HEK293 (cell line): ENCODE measurements at regions not wholly inside any gene's neighbourhood (a gene's known extent, or its start where the extent isn't known, plus 50 kb on each side); places are given as distances from the start of the nearest gene placed in this dataset.

Experiments used
- CTCF ChIA-PET: fragments of 350-600 bp; formaldehyde crosslinking; extraction: SDS; loops from one replicate; lab custom pipeline; 2021; ENCODE audit warnings: antibody characterized with exemption; lab: Yijun Ruan, JAX
- POLR2A ChIA-PET: fragments of 300-600 bp; formaldehyde crosslinking; extraction: SDS; loops from one replicate; lab custom pipeline; 2020; ENCODE audit warnings: antibody characterized with exemption, inconsistent platforms; lab: Yijun Ruan, JAX
- H3K27ac ChIP-seq: fragments of 200-500 bp; sonication (Bioruptor generic); 2 replicates; pipeline ENCODE4 v1.5.1; 2014; ENCODE audit warnings: low read depth, low read length, control low read depth, inconsistent platforms; ENCODE audit errors: extremely low read depth
- H3K36me3 ChIP-seq, 2 experiments: fragments of 200-500 bp in 1 of 2; sonication (Bioruptor generic) in 1 of 2; 1 replicate in 1 of 2; 2 replicates in 1 of 2; pipeline ENCODE4 v1.5.1; 2014 to 2017; ENCODE audit warnings: inconsistent platforms in 2 of 2, low read length in 2 of 2; ENCODE audit not compliant: control insufficient read depth in 2 of 2, insufficient read depth in 1 of 2
- H3K4me1 ChIP-seq: fragments of 200-500 bp; sonication (Bioruptor generic); 2 replicates; pipeline ENCODE4 v1.5.1; 2014; ENCODE audit warnings: mild to moderate bottlenecking, low read length, inconsistent platforms; ENCODE audit not compliant: control insufficient read depth, insufficient read depth
- H3K4me3 ChIP-seq: 2 replicates; pipeline ENCODE4 v1.5.1; 2011; ENCODE audit warnings: low read depth, mild to moderate bottlenecking, control low read depth, low read length, moderate library complexity
- H3K9me3 ChIP-seq: fragments of 200-500 bp; sonication (Bioruptor generic); 2 replicates; pipeline ENCODE4 v1.5.1; 2014; ENCODE audit warnings: low read depth, low read length, inconsistent platforms; ENCODE audit not compliant: control insufficient read depth, insufficient read depth
- AEBP2 ChIP-seq: fragments of 450-650 bp; formaldehyde crosslinking; IDR thresholded peaks from 2 replicates; pipeline ENCODE4 v1.5.1; 2016; ENCODE audit warnings: missing biosample characterization, missing genetic modification characterization, borderline replicate concordance
- KLF1 ChIP-seq: fragments of 450-650 bp; formaldehyde crosslinking; IDR thresholded peaks from 2 replicates; pipeline ENCODE4 v1.5.1; 2016; ENCODE audit warnings: missing biosample characterization, missing genetic modification characterization
- KLF8 ChIP-seq: fragments of 450-650 bp; formaldehyde crosslinking; IDR thresholded peaks from 2 replicates; pipeline ENCODE4 v1.5.1; 2016; ENCODE audit warnings: missing biosample characterization, missing genetic modification characterization
- PRDM6 ChIP-seq: fragments of 450-650 bp; formaldehyde crosslinking; IDR thresholded peaks from 2 replicates; pipeline ENCODE4 v1.5.1; 2017; ENCODE audit warnings: missing biosample characterization, missing genetic modification characterization
- YY2 ChIP-seq: fragments of 450-650 bp; formaldehyde crosslinking; IDR thresholded peaks from 2 replicates; pipeline ENCODE4 v1.5.1; 2016; ENCODE audit warnings: missing biosample characterization, missing genetic modification characterization
- ZBTB49 ChIP-seq: fragments of 450-650 bp; formaldehyde crosslinking; IDR thresholded peaks from 2 replicates; pipeline ENCODE4 v1.5.1; 2016; ENCODE audit warnings: missing biosample characterization, missing genetic modification characterization, low read depth
- ZNF121 ChIP-seq: fragments of 450-650 bp; formaldehyde crosslinking; IDR thresholded peaks from 2 replicates; pipeline ENCODE4 v1.5.1; 2016; ENCODE audit warnings: missing biosample characterization, missing genetic modification characterization
- ZNF148 ChIP-seq: fragments of 450-650 bp; formaldehyde crosslinking; IDR thresholded peaks from 2 replicates; pipeline ENCODE4 v1.5.0; 2017; ENCODE audit warnings: missing biosample characterization, missing genetic modification characterization, borderline replicate concordance
- ZNF169 ChIP-seq: fragments of 450-650 bp; formaldehyde crosslinking; IDR thresholded peaks from 2 replicates; pipeline ENCODE4 v1.5.1; 2016; ENCODE audit warnings: missing biosample characterization, missing genetic modification characterization
- ZNF221 ChIP-seq: fragments of 450-650 bp; formaldehyde crosslinking; IDR thresholded peaks from 2 replicates; pipeline ENCODE4 v1.5.1; 2017; ENCODE audit warnings: missing biosample characterization, missing genetic modification characterization, borderline replicate concordance
- ZNF398 ChIP-seq: fragments of 450-650 bp; formaldehyde crosslinking; IDR thresholded peaks from 2 replicates; pipeline ENCODE4 v1.5.1; 2017; ENCODE audit warnings: missing biosample characterization, missing genetic modification characterization
- ZNF521 ChIP-seq: fragments of 450-650 bp; formaldehyde crosslinking; IDR thresholded peaks from 2 replicates; pipeline ENCODE4 v1.5.1; 2017; ENCODE audit warnings: missing biosample characterization, mild to moderate bottlenecking, missing genetic modification characterization
- ZNF530 ChIP-seq: fragments of 450-650 bp; formaldehyde crosslinking; IDR thresholded peaks from 2 replicates; pipeline ENCODE4 v1.5.1; 2016; ENCODE audit warnings: low read depth, missing biosample characterization, missing genetic modification characterization
- ZNF610 ChIP-seq: fragments of 450-650 bp; formaldehyde crosslinking; IDR thresholded peaks from 2 replicates; pipeline ENCODE4 v1.5.1; 2016; ENCODE audit warnings: missing biosample characterization, missing genetic modification characterization, borderline replicate concordance
- ZNF626 ChIP-seq: fragments of 450-650 bp; sonication (Bioruptor Pico); formaldehyde crosslinking; IDR thresholded peaks from 2 replicates; pipeline ENCODE4 v1.5.1; 2018; ENCODE audit warnings: missing biosample characterization, missing genetic modification characterization, inconsistent platforms
- ZNF660 ChIP-seq: fragments of 450-650 bp; IDR thresholded peaks from 2 replicates; pipeline ENCODE4 v1.5.1; 2018; ENCODE audit warnings: missing biosample characterization, mild to moderate bottlenecking, missing genetic modification characterization
- ZNF670 ChIP-seq: fragments of 450-650 bp; formaldehyde crosslinking; IDR thresholded peaks from 2 replicates; pipeline ENCODE4 v1.5.1; 2016; ENCODE audit warnings: missing biosample characterization, missing genetic modification characterization, low read depth
- ZNF747 ChIP-seq: fragments of 450-650 bp; formaldehyde crosslinking; IDR thresholded peaks from 2 replicates; pipeline ENCODE4 v1.5.1; 2016; ENCODE audit warnings: missing biosample characterization, missing genetic modification characterization
- ZNF768 ChIP-seq: fragments of 450-650 bp; formaldehyde crosslinking; IDR thresholded peaks from 2 replicates; pipeline ENCODE4 v1.5.1; 2018; ENCODE audit warnings: missing biosample characterization, mild to moderate bottlenecking, missing genetic modification characterization
- ZNF830 ChIP-seq: fragments of 450-650 bp; IDR thresholded peaks from 2 replicates; pipeline ENCODE4 v1.5.0; 2018; ENCODE audit warnings: missing biosample characterization, missing genetic modification characterization, low read depth, mild to moderate bottlenecking, moderate library complexity
- ZSCAN23 ChIP-seq: fragments of 450-650 bp; formaldehyde crosslinking; IDR thresholded peaks from 2 replicates; pipeline ENCODE4 v1.5.1; 2016; ENCODE audit warnings: missing biosample characterization, missing genetic modification characterization

- ChIA-PET CTCF (no interaction called here), POLR2A (no interaction called here)
- no peaks in the 10 kb centered on the region for H3K4me1 ChIP-seq
- H3K9me3 ChIP-seq = no peaks in the 10 kb centered on the region
- H3K27ac ChIP-seq = no peak overlapping the region
- H3K4me3 ChIP-seq = no peak overlapping the region
- TF ChIP-seq ZNF660 (tag by site-specific recombination) (no peak), ZNF530 (tag by site-specific recombination) (no peak), KLF8 (no peak), ZNF830 (no peak), ZNF148 (tag by site-specific recombination) (no peak), ZNF768 (tag by site-specific recombination) (no peak), ZNF398 (tag by site-specific recombination) (no peak), ZNF747 (tag by site-specific recombination) (no peak)
- TF ChIP-seq, all 188 proteins: peak for 0
- no peaks in the 10 kb centered on the region for H3K36me3 ChIP-seq
These were observed 704.8 kb downstream of the ARAP2 start for GRCh38 chr4:35539404-35540055.

GRCh38 chr4:35541146-35541887 lies 703.0 kb downstream of the ARAP2 start:
- Histone ChIP-seq H3K4me3 (no peak overlapping the region), H3K36me3 (no peaks in the 10 kb centered on the region), H3K4me1 (no peaks in the 10 kb centered on the region), H3K27ac (no peak overlapping the region), H3K9me3 (no peaks in the 10 kb centered on the region)
- TF ChIP-seq ZNF610 = no peak
- no peak for TF ChIP-seq ZNF530 (tag by site-specific recombination)
- no peak for TF ChIP-seq ZNF521
- no peak for TF ChIP-seq ZNF670
- TF ChIP-seq ZNF169 = no peak
- TF ChIP-seq KLF1 (tag by site-specific recombination) = no peak
- no peak for TF ChIP-seq ZSCAN23 (tag by site-specific recombination)
- no peak for TF ChIP-seq ZBTB49
- CTCF ChIA-PET = no interaction called here
- POLR2A ChIA-PET = no interaction called here

GRCh38 chr4:35541888-35542213 lies 702.5 kb downstream of the ARAP2 start:
- Histone ChIP-seq H3K4me1 (no peaks in the 10 kb centered on the region), H3K9me3 (no peaks in the 10 kb centered on the region), H3K4me3 (no peak overlapping the region), H3K27ac (no peak overlapping the region), H3K36me3 (no peaks in the 10 kb centered on the region)
- ChIA-PET CTCF (interaction anchor here (0.7 kb wide), 1 partner anchor 196 kb away, joined by 3 read pairs; no protein-coding TSS in a partner anchor), POLR2A (no interaction called here)
- TF ChIP-seq ZNF221 (tag by site-specific recombination) (no peak), YY2 (tag by site-specific recombination) (no peak), PRDM6 (tag by site-specific recombination) (no peak), AEBP2 (tag by site-specific recombination) (no peak), ZNF626 (tag by site-specific recombination) (no peak), ZNF121 (tag by site-specific recombination) (no peak)
